Erythroblast (primary cell): ENCODE measurements at regions not wholly inside any gene's neighbourhood (a gene's known extent, or its start where the extent isn't known, plus 50 kb on each side); places are given as distances from the start of the nearest gene placed in this dataset.

Experiments used
- DNase-seq, 2 experiments: peaks; one replicate each; lab custom pipeline; 2025; lab: John Stamatoyannopoulos, UW
- GATA1 ChIP-seq: IDR thresholded peaks from 2 replicates; pipeline ENCODE4 v1.6.1; 2011; ENCODE audit warnings: low read depth, mild to moderate bottlenecking, control low read depth, low read length, moderate library complexity
- POLR2A ChIP-seq: IDR thresholded peaks from 2 replicates; pipeline ENCODE4 v1.6.1; 2011; ENCODE audit warnings: mild to moderate bottlenecking, low read length

DNA sequence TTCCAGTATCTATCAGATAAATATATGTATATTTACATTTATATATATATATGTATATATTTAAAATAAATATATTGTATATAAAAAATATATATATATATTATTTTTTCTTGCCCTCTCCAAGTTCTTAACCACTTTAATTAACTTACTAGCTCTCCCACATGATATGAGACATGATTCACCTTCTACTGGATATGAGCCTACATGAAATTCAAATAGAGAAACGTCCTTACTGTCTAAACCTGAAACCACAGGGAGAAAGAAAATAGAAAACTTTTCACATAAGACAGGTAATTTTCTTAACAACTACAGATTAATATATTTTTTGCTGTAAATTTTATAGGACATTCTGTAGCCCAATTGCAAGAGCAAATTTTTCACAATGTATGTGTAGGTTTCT, 391.6 kb downstream of the ETS1 start:
- TF ChIP-seq POLR2A = no peak
- no peak for TF ChIP-seq GATA1
- DNase-seq = no peak

DNA sequence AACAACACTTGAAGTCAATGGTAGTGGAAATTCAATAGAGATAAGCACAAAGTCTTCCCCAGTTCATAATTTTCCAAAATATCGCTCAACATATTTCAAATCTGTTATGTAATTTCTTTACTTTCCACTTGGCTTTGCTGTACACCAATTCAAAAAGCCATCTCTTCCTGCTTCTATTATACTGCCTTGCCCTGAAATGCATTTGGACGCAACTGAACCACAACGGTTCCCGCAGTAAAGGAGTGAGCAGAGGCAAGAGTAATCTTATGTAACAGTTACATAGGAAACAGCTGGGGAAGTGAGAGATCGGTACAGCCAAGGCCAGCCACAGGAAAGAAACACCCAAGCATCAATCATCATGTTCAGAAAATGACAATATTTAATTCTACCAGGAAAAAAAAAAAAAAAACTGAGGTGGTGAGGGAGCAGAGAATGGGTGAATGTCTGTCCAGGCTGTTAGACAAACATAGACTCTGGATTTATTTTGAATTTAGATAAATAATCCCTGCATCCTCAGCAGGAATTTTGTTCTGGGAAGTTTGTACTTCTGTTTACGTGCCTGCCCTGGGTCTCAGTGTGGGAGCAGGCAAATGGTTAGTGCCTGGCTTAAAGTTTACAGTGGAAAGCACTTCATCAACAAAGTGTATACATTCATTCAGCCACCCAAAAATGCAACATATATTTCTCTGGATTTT, 392.2 kb downstream of the ETS1 start:
- TF ChIP-seq GATA1 = no peak
- TF ChIP-seq POLR2A = no peak
- no peak for DNase-seq

DNA sequence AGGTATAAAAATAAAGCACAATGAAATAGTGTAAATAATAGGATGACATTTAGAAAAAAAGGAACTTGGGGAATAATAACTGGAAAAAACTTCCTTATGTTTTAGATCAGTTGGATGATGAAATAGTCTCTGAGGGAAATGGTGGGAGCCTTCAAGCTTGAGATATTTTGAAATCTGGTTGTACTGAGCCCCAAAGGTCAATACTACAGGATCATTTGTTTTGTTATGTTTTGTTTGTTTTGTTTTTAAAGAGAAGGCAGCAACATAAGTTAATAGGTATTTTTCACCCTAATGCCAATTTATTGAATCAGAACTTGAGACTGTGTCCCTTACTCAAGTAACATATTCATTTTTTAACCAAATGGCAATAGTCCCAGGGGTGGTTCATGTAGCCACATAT, 393.1 kb downstream of the ETS1 start:
- no peak for DNase-seq
- no peak for TF ChIP-seq GATA1
- TF ChIP-seq POLR2A = no peak

GRCh38 chr11:128193615-128194014, 393.7 kb downstream of the ETS1 start:
- no peak for DNase-seq
- no peak for TF ChIP-seq GATA1

DNA sequence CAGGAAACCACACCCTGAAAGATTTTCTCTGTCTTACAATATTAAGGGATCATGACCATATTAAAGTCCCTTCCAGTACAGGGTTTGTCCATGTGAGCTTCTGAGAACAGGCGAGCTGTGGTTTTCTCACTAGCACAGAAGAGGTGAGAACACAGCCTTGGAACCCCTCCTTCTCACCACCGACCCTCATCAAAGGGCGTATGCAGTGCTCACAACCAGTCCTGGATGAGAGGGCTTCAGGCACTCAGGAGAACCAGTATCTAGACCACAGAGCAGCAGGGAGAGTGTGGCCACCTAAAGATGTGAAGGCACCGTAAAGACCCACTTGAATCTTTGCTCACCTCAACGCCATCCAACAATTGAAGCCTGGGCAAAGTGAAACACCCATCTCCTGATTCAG, 397.0 kb downstream of the ETS1 start:
- no peak for DNase-seq
- TF ChIP-seq GATA1 (no peak), POLR2A (no peak)

DNA sequence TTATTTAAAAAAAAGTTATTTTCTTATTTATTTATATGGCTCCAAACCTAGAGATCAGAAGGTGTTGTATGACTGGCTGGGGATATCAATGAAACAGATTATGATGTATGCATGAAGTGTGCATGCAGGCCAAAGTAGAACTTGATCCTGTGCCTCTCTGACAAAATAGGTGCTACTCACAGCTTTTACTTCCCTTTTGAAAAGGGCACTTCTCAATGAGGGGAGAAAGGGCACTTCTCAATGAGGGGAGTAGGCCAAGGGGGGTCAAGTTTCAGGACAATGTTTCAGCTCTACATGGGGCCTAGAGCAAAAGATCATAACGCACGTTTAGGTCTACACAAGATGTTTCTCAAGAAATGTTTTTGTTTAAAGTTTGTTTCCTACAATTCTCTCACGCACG, 397.5 kb downstream of the ETS1 start:
- DNase-seq = no peak
- TF ChIP-seq GATA1 (no peak), POLR2A (no peak)

GRCh38 chr11:128188346-128189004, 398.9 kb downstream of the ETS1 start:
- no peak for DNase-seq
- TF ChIP-seq GATA1 (no peak), POLR2A (no peak)

- TF ChIP-seq GATA1 (no peak), POLR2A (no peak)
- no peak for DNase-seq
These were observed 399.5 kb downstream of the ETS1 start for GRCh38 chr11:128187835-128188234.

- DNase-seq = no peak
- TF ChIP-seq POLR2A = no peak
These were observed 400.0 kb downstream of the ETS1 start for GRCh38 chr11:128187377-128187776.

DNA sequence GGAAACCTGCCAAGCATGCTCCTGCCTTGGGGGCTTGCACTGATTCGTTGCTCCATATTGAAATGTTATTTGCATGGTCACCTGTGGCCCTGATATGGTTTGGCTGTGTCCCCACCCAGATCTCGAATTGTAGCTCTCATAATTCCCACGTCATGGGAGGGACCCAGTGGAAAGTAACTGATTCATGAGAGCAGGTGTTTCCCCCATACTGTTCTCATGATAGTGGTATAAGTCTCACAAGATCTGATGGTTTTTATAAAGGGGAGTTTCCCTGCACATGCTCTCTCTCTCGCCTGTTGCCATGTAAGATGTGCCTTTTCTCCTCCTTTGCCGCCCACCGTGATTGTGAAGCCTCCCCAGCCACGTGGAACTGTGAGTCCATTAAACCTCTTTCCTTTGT, 402.4 kb downstream of the ETS1 start:
- TF ChIP-seq POLR2A (no peak), GATA1 (no peak)
- DNase-seq = no peak

GRCh38 chr11:128182844-128183243, 404.5 kb downstream of the ETS1 start:
- DNase-seq = no peak
- TF ChIP-seq GATA1 (no peak), POLR2A (no peak)

DNA sequence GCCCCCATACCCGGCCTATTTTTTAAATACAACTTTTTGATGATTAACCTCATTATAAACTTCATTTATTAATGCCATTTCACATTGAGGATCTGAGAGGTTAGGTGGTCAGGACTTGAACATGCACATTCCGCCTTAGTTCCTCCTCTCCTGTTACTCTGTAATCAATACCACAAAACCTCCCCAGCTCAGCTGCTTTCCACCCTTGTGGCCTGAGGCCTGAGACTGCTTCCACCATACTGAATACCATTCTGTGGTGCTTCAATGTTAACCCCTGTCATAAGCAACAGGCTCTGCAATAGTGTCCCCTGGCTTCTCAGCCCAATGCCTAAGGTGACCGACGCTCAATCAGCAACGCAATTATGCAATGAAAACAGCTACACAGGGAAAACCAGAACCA, 405.4 kb downstream of the ETS1 start:
- no peak for DNase-seq
- TF ChIP-seq GATA1 (no peak), POLR2A (no peak)

GRCh38 chr11:128181088-128181480, 406.3 kb downstream of the ETS1 start:
- no peak for DNase-seq
- TF ChIP-seq POLR2A = no peak
- TF ChIP-seq GATA1 = no peak

- DNase-seq = no peak
- TF ChIP-seq GATA1 = no peak
These were observed 406.8 kb downstream of the ETS1 start for GRCh38 chr11:128180441-128181087.
